ENCODE measurements at regions not wholly inside any gene's neighbourhood (a gene's known extent, or its start where the extent isn't known, plus 50 kb on each side); places are given as distances from the start of the nearest gene placed in this dataset.

- TF ChIP-seq CTCF (IDR thresholded peaks at IDR 0.05) (no peak), POLR2A (IDR thresholded peaks at IDR 0.05) (no peak), POLR2AphosphoS5 (IDR thresholded peaks at IDR 0.05; ENCODE audit: insufficient read depth in 1 of 2, low read depth in 1 of 2) (no peak)
These were observed 98.7 kb upstream of the KIT start for GRCh38 chr4:54558889-54559677.
